ENCODE measurements at regions not wholly inside any gene's neighbourhood (a gene's known extent, or its start where the extent isn't known, plus 50 kb on each side); places are given as distances from the start of the nearest gene placed in this dataset.

DNA sequence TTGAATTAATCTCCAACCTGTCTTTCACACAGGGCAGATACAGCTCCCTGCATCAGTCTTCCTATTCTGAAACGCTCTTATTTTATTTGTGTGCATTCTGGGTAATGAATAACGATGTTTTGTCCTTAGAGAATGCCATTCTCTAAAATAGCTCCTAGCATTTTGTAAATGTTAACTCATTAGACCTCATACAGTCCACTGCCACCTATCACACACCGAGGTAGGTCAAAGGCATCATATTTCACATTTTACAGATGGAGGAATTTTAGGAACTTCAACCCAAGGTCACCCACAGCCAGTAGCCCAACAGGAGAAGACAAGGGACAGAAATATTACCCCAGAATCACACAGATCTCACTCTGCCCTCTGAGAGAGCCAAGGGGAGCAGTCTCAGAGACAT, 455.4 kb upstream of the GYPC start:
- TF ChIP-seq CTCF (conservative IDR thresholded peaks at IDR 0.05; ENCODE audit: low read depth, low read length) (no peak), EZH2 (IDR thresholded peaks at IDR 0.05; ENCODE audit: borderline replicate concordance, low read depth, low read length, poor library complexity, severe bottlenecking) (no peak)
